ENCODE measurements at regions not wholly inside any gene's neighbourhood (a gene's known extent, or its start where the extent isn't known, plus 50 kb on each side); places are given as distances from the start of the nearest gene placed in this dataset.

DNA sequence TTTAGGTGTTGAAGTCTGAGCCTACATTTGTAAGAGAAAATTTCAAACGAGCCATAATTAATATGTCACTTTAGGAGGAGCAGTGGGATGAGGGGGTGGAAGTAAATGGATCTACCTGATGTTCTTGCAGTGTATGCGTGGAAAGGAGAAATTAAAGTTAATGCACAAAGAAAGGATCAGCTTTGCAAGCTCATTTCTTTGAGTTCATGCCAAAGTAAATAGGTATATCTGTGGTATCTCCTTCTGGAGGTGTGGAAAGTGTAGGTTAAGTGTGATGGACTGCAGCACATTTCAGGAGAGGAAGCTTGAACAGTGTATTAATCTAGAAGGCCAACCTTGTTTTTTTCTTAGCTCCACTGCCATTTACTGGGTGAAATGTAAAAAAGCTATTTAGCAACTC is 307.5 kb upstream of the ZEB2 start (continued):
- TF ChIP-seq NANOG (IDR thresholded peaks at IDR 0.05; ENCODE audit: borderline replicate concordance) (no peak), POLR2AphosphoS5 (IDR thresholded peaks at IDR 0.05; ENCODE audit: low read depth) (no peak), EZH2phosphoT487 (IDR thresholded peaks at IDR 0.05; ENCODE audit: unreplicated experiment) (no peak), STAT1 (IDR thresholded peaks at IDR 0.05; ENCODE audit: unreplicated experiment) (no peak), JUNB (IDR thresholded peaks at IDR 0.05; ENCODE audit: unreplicated experiment) (no peak), EZH2 (IDR thresholded peaks at IDR 0.05; ENCODE audit: low read depth, unreplicated experiment) (no peak)

DNA sequence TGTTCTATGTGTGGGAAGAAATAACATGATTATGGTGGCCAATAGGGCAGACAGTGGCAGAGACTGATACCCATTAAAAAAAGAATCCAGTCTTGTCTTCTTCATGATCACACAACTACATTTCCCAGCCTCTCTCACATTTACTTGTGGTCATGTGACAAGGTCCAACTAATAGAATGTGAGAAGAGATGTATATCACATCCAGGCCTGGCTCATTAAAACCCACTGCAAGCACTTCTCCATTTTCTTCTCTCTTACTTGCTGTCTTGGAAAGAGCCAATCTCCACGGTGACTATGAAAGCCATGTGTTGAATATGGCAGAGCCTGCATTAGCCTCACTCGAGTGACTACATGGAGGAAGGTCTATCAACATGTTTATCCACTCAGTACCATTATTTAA is 306.2 kb upstream of the ZEB2 start:
- no peaks in the 10 kb centered on the region for H3K9me3 Mint-ChIP-seq
- no peak for ATAC-seq

GRCh38 chr2:144825331-144826020 is 305.6 kb upstream of the ZEB2 start:
- H3K4me3 Mint-ChIP-seq = no peak overlapping the region
- no peaks in the 10 kb centered on the region for H3K4me1 ChIP-seq (ENCODE audit: insufficient read depth)
- no peak overlapping the region for H2AFZ ChIP-seq
- H3K27me3 Mint-ChIP-seq (ENCODE audit: insufficient read depth, low read depth, poor library complexity) = no peaks in the 10 kb centered on the region
- no peaks in the 10 kb centered on the region for H4K20me1 ChIP-seq (replicated peaks; ENCODE audit: insufficient read depth)
- H3K27me3 ChIP-seq (ENCODE audit: insufficient read depth) = no peaks in the 10 kb centered on the region
- H3K36me3 ChIP-seq (ENCODE audit: insufficient read depth) = no peaks in the 10 kb centered on the region
- no peaks in the 10 kb centered on the region for H3F3A ChIP-seq (replicated peaks; ENCODE audit: low read depth)
- ATAC-seq (no peak), DNase-seq (ENCODE audit: low spot score) (no peak)
- peaks cover 3% of the 10 kb centered on the region; the same call in 1 of the 3 replicates for H3K9me3 Mint-ChIP-seq
- H3K4me1 Mint-ChIP-seq = no peaks in the 10 kb centered on the region
- no peak overlapping the region for H3K27ac Mint-ChIP-seq
- H3K4me3 ChIP-seq = no peak overlapping the region
- no peaks in the 10 kb centered on the region for H3K9me2 ChIP-seq (ENCODE audit: insufficient read depth)
- no peaks in the 10 kb centered on the region for H3K79me2 ChIP-seq (replicated peaks; ENCODE audit: insufficient read depth)
- H3K27ac ChIP-seq (ENCODE audit: low read depth) = no peak overlapping the region
- no peaks in the 10 kb centered on the region; the same call in 2 of the 3 replicates for H3K36me3 Mint-ChIP-seq (ENCODE audit: low read depth)
- H3K4me2 ChIP-seq = no peak overlapping the region
- TF ChIP-seq, protein P1, sequence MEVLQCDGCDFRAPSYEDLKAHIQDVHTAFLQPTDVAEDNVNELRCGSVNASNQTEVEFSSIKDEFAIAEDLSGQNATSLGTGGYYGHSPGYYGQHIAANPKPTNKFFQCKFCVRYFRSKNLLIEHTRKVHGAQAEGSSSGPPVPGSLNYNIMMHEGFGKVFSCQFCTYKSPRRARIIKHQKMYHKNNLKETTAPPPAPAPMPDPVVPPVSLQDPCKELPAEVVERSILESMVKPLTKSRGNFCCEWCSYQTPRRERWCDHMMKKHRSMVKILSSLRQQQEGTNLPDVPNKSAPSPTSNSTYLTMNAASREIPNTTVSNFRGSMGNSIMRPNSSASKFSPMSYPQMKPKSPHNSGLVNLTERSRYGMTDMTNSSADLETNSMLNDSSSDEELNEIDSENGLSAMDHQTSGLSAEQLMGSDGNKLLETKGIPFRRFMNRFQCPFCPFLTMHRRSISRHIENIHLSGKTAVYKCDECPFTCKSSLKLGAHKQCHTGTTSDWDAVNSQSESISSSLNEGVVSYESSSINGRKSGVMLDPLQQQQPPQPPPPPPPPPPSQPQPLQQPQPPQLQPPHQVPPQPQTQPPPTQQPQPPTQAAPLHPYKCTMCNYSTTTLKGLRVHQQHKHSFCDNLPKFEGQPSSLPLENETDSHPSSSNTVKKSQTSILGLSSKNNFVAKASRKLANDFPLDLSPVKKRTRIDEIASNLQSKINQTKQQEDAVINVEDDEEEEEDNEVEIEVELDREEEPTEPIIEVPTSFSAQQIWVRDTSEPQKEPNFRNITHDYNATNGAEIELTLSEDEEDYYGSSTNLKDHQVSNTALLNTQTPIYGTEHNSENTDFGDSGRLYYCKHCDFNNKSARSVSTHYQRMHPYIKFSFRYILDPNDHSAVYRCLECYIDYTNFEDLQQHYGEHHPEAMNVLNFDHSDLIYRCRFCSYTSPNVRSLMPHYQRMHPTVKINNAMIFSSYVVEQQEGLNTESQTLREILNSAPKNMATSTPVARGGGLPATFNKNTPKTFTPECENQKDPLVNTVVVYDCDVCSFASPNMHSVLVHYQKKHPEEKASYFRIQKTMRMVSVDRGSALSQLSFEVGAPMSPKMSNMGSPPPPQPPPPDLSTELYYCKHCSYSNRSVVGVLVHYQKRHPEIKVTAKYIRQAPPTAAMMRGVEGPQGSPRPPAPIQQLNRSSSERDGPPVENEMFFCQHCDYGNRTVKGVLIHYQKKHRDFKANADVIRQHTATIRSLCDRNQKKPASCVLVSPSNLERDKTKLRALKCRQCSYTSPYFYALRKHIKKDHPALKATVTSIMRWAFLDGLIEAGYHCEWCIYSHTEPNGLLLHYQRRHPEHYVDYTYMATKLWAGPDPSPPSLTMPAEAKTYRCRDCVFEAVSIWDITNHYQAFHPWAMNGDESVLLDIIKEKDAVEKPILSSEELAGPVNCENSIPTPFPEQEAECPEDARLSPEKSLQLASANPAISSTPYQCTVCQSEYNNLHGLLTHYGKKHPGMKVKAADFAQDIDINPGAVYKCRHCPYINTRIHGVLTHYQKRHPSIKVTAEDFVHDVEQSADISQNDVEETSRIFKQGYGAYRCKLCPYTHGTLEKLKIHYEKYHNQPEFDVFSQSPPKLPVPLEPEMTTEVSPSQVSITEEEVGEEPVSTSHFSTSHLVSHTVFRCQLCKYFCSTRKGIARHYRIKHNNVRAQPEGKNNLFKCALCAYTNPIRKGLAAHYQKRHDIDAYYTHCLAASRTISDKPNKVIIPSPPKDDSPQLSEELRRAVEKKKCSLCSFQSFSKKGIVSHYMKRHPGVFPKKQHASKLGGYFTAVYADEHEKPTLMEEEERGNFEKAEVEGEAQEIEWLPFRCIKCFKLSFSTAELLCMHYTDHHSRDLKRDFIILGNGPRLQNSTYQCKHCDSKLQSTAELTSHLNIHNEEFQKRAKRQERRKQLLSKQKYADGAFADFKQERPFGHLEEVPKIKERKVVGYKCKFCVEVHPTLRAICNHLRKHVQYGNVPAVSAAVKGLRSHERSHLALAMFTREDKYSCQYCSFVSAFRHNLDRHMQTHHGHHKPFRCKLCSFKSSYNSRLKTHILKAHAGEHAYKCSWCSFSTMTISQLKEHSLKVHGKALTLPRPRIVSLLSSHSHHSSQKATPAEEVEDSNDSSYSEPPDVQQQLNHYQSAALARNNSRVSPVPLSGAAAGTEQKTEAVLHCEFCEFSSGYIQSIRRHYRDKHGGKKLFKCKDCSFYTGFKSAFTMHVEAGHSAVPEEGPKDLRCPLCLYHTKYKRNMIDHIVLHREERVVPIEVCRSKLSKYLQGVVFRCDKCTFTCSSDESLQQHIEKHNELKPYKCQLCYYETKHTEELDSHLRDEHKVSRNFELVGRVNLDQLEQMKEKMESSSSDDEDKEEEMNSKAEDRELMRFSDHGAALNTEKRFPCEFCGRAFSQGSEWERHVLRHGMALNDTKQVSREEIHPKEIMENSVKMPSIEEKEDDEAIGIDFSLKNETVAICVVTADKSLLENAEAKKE (CRISPR knock-in tag; IDR thresholded peaks at IDR 0.05) = no peak
- TF ChIP-seq POLR2AphosphoS5 (IDR thresholded peaks at IDR 0.05; ENCODE audit: low read depth) = no peak
- TF ChIP-seq, protein P2, sequence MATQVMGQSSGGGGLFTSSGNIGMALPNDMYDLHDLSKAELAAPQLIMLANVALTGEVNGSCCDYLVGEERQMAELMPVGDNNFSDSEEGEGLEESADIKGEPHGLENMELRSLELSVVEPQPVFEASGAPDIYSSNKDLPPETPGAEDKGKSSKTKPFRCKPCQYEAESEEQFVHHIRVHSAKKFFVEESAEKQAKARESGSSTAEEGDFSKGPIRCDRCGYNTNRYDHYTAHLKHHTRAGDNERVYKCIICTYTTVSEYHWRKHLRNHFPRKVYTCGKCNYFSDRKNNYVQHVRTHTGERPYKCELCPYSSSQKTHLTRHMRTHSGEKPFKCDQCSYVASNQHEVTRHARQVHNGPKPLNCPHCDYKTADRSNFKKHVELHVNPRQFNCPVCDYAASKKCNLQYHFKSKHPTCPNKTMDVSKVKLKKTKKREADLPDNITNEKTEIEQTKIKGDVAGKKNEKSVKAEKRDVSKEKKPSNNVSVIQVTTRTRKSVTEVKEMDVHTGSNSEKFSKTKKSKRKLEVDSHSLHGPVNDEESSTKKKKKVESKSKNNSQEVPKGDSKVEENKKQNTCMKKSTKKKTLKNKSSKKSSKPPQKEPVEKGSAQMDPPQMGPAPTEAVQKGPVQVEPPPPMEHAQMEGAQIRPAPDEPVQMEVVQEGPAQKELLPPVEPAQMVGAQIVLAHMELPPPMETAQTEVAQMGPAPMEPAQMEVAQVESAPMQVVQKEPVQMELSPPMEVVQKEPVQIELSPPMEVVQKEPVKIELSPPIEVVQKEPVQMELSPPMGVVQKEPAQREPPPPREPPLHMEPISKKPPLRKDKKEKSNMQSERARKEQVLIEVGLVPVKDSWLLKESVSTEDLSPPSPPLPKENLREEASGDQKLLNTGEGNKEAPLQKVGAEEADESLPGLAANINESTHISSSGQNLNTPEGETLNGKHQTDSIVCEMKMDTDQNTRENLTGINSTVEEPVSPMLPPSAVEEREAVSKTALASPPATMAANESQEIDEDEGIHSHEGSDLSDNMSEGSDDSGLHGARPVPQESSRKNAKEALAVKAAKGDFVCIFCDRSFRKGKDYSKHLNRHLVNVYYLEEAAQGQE (IDR thresholded peaks at IDR 0.05; ENCODE audit: unreplicated experiment) = no peak
- TF ChIP-seq JUNB (IDR thresholded peaks at IDR 0.05; ENCODE audit: unreplicated experiment) = no peak
- no peak for TF ChIP-seq NANOG (IDR thresholded peaks at IDR 0.05; ENCODE audit: borderline replicate concordance)
- no peak for TF ChIP-seq EZH2 (IDR thresholded peaks at IDR 0.05; ENCODE audit: low read depth, unreplicated experiment)
- TF ChIP-seq EZH2phosphoT487 (IDR thresholded peaks at IDR 0.05; ENCODE audit: unreplicated experiment) = no peak

More for the DNA sequence above, 306.2 kb upstream of the ZEB2 start:
- no peak overlapping the region for H3K27ac ChIP-seq (ENCODE audit: low read depth)
- TF ChIP-seq NANOG (IDR thresholded peaks at IDR 0.05; ENCODE audit: borderline replicate concordance) (no peak), ZNF331 (CRISPR knock-in tag; IDR thresholded peaks at IDR 0.05; ENCODE audit: low read depth) (no peak), EZH2 (IDR thresholded peaks at IDR 0.05; ENCODE audit: low read depth, unreplicated experiment) (no peak), ZNF114 (CRISPR knock-in tag; IDR thresholded peaks at IDR 0.05) (no peak)
- no peaks in the 10 kb centered on the region for H3K4me1 Mint-ChIP-seq
- no peak overlapping the region for H2AFZ ChIP-seq
- no peaks in the 10 kb centered on the region for H3K79me2 ChIP-seq (replicated peaks; ENCODE audit: insufficient read depth)
- no peaks in the 10 kb centered on the region for H3K36me3 ChIP-seq (ENCODE audit: insufficient read depth)
- H3K9me2 ChIP-seq (ENCODE audit: insufficient read depth) = no peaks in the 10 kb centered on the region
- no peaks in the 10 kb centered on the region for H3F3A ChIP-seq (replicated peaks; ENCODE audit: low read depth)
- no peak overlapping the region for H3K4me3 ChIP-seq
- no peaks in the 10 kb centered on the region for H4K20me1 ChIP-seq (replicated peaks; ENCODE audit: insufficient read depth)
- no peaks in the 10 kb centered on the region for H3K36me3 Mint-ChIP-seq (ENCODE audit: low read depth)
- no peak overlapping the region for H3K4me3 Mint-ChIP-seq
- no peaks in the 10 kb centered on the region for H3K4me1 ChIP-seq (ENCODE audit: insufficient read depth)
- no peak for DNase-seq (ENCODE audit: low spot score)
- no peaks in the 10 kb centered on the region for H3K27me3 ChIP-seq (ENCODE audit: insufficient read depth)
- H3K27ac Mint-ChIP-seq = no peak overlapping the region
- no peaks in the 10 kb centered on the region for H3K27me3 Mint-ChIP-seq (ENCODE audit: insufficient read depth, low read depth, poor library complexity)
- no peak overlapping the region for H3K4me2 ChIP-seq

All from GM23338 (cell line).